ENCODE measurements at regions not wholly inside any gene's neighbourhood (a gene's known extent, or its start where the extent isn't known, plus 50 kb on each side); places are given as distances from the start of the nearest gene placed in this dataset.

- TF ChIP-seq CTCF (IDR thresholded peaks at IDR 0.05; ENCODE audit: borderline replicate concordance, extremely low read depth, low read length, poor library complexity, severe bottlenecking) (no peak), EZH2 (IDR thresholded peaks at IDR 0.05; ENCODE audit: borderline replicate concordance, low read depth, low read length, severe bottlenecking) (no peak)
Measured at GRCh38 chr1:191579019-191579418, 579.2 kb upstream of the RGS18 start.
